ENCODE measurements at regions not wholly inside any gene's neighbourhood (a gene's known extent, or its start where the extent isn't known, plus 50 kb on each side); places are given as distances from the start of the nearest gene placed in this dataset.

DNA sequence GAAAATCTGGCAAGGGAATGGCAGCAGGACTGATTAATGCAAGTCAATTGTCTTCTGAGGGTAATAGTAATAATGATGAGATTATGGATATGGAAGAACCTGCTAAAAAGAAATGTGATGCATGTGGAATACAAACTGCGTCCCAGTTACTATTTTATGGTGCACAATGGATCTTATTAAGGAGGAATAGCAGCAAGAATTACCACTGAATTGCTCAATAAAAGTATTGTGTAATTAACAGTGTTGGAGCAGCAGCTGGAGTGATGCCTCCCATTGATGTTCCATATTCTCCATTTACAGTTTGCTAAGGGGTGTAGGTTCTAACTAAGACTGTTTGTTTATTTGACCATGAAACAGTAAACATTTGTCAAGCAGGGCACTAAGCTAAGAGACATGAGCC, 167.9 kb downstream of the HRH4 start:
- DNase-seq: no peak

DNA sequence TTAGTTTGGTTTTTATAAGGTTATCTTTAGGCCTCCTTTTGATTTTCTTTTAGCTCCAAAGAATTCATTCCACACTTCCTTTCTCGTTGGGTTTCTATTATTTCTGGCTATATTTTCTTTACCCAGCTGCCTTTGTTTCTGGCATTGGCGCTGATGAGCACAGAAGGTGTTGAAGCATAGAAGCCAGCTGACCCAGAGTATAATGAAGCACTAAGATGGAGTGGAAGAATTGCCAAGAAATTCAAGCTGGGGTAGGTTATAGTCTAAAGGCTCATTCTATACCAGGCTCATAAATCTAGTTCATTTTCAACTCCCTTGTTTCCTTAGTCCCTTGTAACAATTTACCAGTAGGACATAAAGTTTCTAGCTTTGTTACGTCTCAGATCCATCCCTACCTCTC, 169.5 kb downstream of the HRH4 start:
- DNase-seq: no peak

- DNase-seq: no peak
These were observed 170.0 kb downstream of the HRH4 start for GRCh38 chr18:24630346-24630880.

DNA sequence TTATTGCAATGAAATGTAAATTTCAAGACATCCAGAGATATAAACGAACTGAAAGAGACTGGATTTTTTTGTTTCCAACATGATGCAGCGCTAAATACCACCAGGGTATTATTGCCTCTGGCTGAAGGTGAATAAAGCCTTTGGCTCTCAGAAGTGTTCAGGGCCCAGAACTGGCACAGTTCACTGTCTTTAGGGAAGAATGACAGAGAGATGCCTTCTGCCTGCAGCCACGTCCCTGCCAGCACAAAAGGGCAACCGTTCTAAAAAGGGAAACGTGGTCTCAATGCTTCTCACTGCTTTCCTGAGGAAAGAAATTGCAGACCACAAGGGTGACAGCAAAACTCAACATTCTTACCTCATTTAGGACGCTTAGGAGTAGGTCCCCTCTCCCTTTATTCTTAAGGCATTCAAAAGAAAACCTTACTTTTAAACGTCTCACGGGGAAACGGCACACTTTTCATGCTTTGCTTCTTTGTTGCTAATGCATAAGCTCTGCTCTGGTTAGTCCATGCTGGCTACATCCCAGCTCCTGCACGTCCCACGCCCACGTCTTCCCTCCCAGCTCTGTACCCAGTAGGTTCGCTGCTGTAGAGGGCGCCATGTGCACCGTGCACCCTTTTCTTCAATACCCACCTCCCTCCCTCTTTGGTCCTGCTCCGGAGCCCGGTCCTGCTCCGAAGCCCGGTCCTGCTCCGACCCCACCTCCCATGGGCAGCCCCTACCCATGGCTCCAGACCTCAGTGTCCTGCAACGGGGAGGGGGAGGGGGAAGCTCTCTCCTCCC, 171.0 kb downstream of the HRH4 start:
- no peak for DNase-seq

DNA sequence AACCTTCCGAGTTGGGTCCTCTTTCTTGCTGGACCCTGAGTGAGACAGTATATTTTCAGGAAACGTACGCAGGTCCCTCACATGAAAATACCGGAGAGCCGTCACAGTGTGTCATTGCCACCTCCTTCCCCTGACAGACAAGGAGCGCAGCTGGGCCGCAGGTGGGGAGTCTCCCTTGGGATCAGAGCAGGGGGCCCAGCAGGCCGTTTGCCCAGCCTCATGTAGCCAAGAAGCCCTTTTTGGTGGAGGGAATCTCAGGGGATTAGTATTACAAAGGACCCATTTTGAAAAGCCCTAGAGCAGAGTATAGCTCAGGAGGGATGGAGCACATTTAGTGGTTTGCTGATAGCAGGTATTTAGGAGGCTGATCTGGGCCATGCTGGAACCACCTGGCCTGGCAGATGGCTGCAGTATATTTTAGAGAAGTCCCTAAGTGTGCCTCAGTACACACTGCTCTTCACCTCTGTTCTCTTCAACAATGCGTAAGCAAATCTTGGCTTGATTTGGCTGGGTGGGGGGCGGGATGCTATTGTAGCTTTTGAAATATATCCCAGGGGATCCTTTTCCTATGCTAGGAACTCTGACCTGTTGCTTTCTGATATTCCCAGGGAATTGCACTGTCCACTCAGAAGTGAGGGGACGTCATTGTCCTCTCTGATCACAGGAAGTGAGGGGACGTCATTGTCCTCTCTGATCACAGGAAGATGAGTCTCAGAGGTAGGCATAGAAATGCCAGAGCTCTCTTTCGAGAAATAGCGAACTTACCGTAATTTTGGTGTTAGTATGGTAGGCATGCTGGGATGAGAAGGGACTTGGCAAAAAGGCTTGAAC, 171.9 kb downstream of the HRH4 start:
- no peak for DNase-seq

GRCh38 chr18:24633121-24633520, 172.7 kb downstream of the HRH4 start:
- DNase-seq: no peak

GRCh38 chr18:24649571-24649970, 189.1 kb downstream of the HRH4 start:
- no peak for DNase-seq

GRCh38 chr18:24651434-24651833, 191.0 kb downstream of the HRH4 start:
- no peak for DNase-seq

DNA sequence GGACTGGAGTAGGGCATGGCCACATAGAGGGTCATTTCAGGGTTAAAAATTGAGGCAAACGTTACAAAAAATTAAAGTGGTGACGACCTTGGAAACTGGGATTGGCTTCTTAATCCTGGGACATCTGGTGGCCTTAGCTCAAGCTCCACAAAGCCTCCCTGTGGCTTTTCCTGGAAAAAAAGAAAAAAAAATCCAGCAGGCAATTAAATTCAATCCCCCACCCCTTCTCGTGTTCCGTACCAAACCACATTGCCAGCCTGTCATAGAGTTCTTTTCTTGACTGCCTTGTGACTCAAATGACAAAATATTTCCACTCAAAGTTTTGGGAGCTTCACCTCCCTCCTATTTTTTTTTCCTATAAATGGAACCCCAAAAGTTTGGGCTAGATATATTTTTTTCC, 195.6 kb downstream of the HRH4 start:
- DNase-seq: no peak

DNA sequence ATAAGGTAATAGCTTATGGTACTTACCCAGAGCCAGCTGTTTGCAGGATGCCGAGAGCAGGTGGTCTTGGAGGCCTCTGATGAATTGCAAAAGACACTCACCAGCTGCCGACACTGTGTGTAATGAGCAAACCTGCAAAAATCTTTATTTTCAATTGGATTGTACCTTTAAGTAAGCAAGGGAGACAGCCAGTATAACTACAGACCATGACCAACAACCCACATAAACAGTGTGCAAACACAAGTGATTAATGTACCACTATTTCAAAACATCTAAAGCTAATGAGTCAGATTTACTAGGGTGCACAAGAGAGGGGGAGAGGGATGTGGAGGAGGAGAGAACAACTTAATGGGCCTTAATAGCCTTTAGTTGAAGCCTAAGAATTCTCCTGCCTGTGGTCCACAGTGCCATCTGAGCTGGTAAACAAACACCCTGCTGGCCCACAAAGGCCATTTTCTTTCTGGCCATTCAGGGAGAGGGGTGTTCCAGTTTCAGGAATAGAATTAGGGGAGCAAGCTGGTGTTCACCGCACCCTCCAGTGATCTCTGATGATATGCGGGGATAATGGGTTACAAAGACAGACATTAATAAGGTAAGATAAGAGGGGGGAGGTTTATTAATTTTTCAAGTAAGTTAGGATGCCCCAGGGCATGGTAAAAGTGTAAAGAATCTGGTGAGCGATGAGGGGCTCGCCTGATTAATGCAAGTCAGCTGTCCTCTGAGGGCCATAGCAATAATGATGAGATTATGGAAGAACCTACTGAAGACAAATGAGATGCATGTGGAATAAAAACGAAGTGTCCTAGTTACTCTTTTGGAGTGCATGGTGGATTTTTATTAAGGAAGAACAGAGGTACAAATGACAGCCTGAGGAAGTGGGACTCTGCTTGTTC, 196.4 kb downstream of the HRH4 start:
- peak; percentile 3 for DNase-seq

DNA sequence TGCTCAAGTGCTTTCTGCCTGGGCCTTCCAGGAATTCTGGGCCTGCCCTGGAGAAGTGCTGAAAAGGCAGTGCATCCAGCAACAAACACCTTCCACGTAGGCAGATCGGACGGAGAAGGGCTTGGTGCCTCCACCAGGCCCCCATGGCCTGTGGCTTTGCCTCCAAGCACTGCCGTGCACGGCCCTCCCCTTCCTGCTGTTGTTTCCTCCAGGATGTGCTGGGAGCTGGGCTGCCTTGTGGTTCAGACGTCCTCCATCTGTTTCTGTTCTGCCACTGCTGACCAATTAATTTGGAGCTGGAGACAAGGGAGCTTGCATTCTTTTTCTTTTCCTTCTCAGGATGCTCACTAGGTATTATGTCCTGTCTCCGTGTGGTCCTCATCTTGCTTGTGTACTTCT, 197.0 kb downstream of the HRH4 start:
- no peak for DNase-seq

DNA sequence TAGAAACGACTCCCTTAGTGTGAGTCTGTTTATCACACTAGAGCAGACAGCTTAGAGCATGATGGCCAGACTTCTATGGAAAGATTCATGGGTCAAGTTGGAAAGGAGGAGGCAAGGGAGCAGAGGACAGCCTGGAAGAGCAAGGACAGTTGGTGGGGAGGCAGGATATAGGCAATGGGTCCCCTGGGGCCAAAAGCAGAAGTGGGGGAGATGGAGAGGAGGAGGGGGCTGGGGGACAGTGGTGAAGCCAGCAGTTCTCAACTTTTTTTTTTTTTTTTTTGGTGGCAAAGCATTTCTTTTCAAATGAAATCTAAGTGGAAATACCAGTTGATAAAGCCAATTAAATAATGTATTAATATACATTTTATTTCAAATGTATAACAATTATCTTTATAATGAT, 197.9 kb downstream of the HRH4 start:
- DNase-seq: no peak

GRCh38 chr18:24659827-24660720, 199.6 kb downstream of the HRH4 start:
- peak; percentile 20 for DNase-seq

GRCh38 chr18:24660956-24661355, 200.5 kb downstream of the HRH4 start:
- DNase-seq: peak; percentile 13

- DNase-seq: no peak
These were observed 202.0 kb downstream of the HRH4 start for GRCh38 chr18:24662412-24662821.

- DNase-seq: no peak
These were observed 202.6 kb downstream of the HRH4 start for GRCh38 chr18:24663026-24663425.

- DNase-seq: no peak
These were observed 208.6 kb downstream of the HRH4 start for GRCh38 chr18:24669015-24669414.

GRCh38 chr18:24669502-24669901, 209.1 kb downstream of the HRH4 start:
- DNase-seq: no peak

DNA sequence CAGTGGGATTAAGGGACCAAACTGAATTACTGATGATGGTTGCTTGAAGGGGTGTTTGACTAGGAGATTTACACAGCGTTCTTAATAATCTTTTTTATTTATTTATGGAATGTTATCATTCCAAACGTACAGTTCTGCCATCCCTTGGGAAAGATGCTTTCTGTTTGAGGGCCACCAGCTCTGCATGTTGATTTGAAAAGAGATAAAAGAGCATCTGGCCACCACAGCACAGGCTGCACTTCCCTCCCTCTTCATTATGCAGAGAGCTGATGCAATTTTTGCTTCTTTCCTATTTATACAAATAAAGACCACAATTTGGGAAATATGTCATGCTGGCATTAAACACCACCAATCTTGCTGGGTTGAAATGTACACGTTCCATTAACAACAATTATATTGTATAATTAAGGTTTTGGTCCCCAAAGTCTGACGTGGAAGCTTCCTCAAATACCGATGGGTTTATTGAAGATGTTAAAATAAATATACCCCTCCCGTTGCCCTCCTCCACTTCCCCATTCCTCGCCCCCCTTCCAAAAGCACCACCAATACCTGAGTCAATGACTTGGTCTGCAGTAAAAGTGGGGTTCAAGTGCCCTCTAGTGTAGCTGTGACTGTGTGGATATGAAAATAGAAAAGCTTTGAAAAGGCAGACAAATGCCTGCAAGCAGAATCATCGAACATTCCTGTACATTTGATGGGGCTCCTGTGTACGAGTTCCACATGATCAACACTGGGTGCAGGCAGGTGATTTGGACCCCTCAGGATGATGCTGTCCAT, 211.9 kb downstream of the HRH4 start:
- DNase-seq: no peak

DNA sequence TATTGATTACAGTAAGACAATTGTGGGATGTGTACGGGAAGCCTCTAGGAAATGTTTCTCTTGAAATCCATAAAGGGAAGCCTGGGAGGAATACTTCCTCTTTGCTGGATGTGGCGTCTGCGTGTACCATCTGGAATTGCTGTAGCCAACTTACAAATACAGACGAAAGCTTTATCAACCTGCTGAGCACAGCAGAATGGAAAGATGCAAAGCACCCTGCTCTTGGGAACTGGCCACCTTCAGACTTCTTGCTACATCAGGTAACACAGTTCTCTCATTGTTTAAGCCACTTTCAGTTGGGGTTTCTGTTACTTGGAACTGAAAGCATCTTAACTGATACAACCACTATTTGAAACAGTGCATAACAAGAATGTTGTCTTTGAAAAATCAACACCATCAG, 213.8 kb downstream of the HRH4 start:
- DNase-seq: no peak

DNA sequence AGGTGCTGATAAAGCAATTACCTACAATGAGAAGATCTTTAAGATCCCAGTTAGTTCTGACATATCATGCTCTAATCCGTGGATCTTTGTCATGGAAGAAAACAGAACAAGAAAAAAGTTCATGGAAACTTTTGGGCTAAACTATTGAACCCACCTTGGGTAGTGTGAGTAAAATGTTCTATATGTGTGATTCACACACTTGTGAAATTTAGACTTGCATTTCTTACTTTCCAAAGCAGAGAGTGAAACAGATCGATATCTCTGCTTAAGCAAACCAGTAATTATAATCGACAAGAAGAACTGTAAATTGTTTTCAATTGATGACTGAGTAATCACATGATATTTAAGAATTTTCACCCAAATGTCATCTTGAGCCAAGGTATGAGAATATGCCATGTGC, 214.2 kb downstream of the HRH4 start:
- no peak for DNase-seq

Measured in suppressor macrophage treated with lipopolysaccharide for 4 hours (primary cell).